HG02623 (cell line): ENCODE measurements at regions not wholly inside any gene's neighbourhood (a gene's known extent, or its start where the extent isn't known, plus 50 kb on each side); places are given as distances from the start of the nearest gene placed in this dataset.
"Not testable (repeated sequence)": the region's sequence is repeated elsewhere in the genome, so short reads cannot be mapped to it uniquely, and the experiment has no call there.

Source experiments
- ATAC-seq: cut with Tn5 transposase; IDR thresholded peaks from one replicate; pipeline ENCODE4 v1.9.1; 2021; ENCODE audit warnings: moderate library complexity; ENCODE audit not compliant: unreplicated experiment

GRCh38 chr13:44756276-44756810, 180.2 kb upstream of the TSC22D1 start:
- ATAC-seq, result no peak

- no peak for ATAC-seq
Observed at GRCh38 chr13:44755872-44756271, 179.7 kb upstream of the TSC22D1 start.

GRCh38 chr13:44752164-44752563, 176.0 kb upstream of the TSC22D1 start:
- no peak for ATAC-seq

GRCh38 chr13:44750630-44751029, 174.5 kb upstream of the TSC22D1 start:
- ATAC-seq, result no peak

- no peak for ATAC-seq
Observed at GRCh38 chr13:44749906-44750305, 173.8 kb upstream of the TSC22D1 start.

- ATAC-seq, result no peak
Observed at GRCh38 chr13:44748439-44748838, 172.3 kb upstream of the TSC22D1 start.

GRCh38 chr13:44747179-44747578, 171.0 kb upstream of the TSC22D1 start:
- no peak for ATAC-seq

- ATAC-seq, result no peak
Observed at GRCh38 chr13:44746690-44747089, 170.6 kb upstream of the TSC22D1 start.

GRCh38 chr13:44744880-44745633, 168.9 kb upstream of the TSC22D1 start:
- no peak for ATAC-seq

- ATAC-seq, result no peak
Observed at GRCh38 chr13:44739539-44739938, 163.4 kb upstream of the TSC22D1 start.

- ATAC-seq, result no peak
Observed at GRCh38 chr13:44739120-44739519, 163.0 kb upstream of the TSC22D1 start.

- ATAC-seq, result no peak
Observed at GRCh38 chr13:44738463-44738862, 162.3 kb upstream of the TSC22D1 start.

GRCh38 chr13:44735806-44736205, 159.7 kb upstream of the TSC22D1 start:
- ATAC-seq, result no peak

GRCh38 chr13:44734201-44734707, 158.1 kb upstream of the TSC22D1 start:
- no peak for ATAC-seq

- ATAC-seq, result no peak
Observed at GRCh38 chr13:44732503-44733098, 156.5 kb upstream of the TSC22D1 start.

GRCh38 chr13:44730851-44731250, 154.7 kb upstream of the TSC22D1 start:
- no peak for ATAC-seq

- ATAC-seq, result no peak
Observed at GRCh38 chr13:44730099-44730498, 154.0 kb upstream of the TSC22D1 start.

- ATAC-seq, result not testable (repeated sequence)
Observed at GRCh38 chr13:44727591-44727990, 151.5 kb upstream of the TSC22D1 start.

- no peak for ATAC-seq
Observed at GRCh38 chr13:44726778-44727177, 150.6 kb upstream of the TSC22D1 start.

GRCh38 chr13:44726214-44726613, 150.1 kb upstream of the TSC22D1 start:
- no peak for ATAC-seq

GRCh38 chr13:44719857-44720671, 143.9 kb upstream of the TSC22D1 start:
- ATAC-seq, result no peak
